HG03457 (cell line): ENCODE measurements at regions not wholly inside any gene's neighbourhood (a gene's known extent, or its start where the extent isn't known, plus 50 kb on each side); places are given as distances from the start of the nearest gene placed in this dataset.
"Not testable (repeated sequence)": the region's sequence is repeated elsewhere in the genome, so short reads cannot be mapped to it uniquely, and the experiment has no call there.

Experiments
- ATAC-seq: cut with Tn5 transposase; IDR thresholded peaks from one replicate; pipeline ENCODE4 v1.9.1; 2021; ENCODE audit warnings: moderate number of reproducible peaks; ENCODE audit not compliant: unreplicated experiment

DNA sequence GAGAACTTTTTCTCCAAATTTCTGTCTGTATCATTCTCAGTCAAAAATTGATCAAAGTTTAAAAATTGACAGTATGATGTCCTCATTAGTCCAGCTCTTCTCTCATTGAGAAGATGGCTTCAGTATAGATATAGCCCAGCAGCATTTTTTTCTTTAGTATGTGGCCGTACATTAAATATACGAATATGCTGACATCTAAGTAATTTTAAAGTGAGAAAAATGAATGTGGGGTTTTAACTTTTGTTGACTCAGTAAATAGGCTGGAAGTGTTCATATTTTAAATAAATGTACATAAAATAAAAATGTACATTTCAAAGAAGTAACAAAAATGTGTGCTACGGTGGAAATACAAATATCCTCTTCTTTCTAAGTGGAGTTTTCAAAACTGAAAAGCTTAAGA is 123.5 kb upstream of the PKN2 start:
- ATAC-seq = no peak

DNA sequence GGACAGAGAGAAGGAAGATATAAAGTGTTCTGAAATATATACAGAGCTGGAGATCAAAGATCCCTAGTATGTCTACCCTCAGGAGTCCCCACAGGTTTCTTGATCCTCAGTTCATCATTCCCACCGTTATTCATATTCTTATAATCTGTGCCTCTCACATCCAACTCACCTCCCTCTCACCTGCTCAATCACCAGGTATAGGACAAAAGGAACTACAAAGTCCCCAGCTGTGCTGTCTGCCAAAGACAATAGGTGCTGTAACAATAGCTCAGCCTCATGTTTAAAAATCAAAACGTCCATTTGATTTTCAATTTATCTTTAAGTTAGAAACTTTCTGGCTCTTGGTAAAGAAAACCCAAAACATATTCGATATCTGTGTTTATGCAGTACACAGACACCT is 121.1 kb upstream of the PKN2 start:
- ATAC-seq = no peak

DNA sequence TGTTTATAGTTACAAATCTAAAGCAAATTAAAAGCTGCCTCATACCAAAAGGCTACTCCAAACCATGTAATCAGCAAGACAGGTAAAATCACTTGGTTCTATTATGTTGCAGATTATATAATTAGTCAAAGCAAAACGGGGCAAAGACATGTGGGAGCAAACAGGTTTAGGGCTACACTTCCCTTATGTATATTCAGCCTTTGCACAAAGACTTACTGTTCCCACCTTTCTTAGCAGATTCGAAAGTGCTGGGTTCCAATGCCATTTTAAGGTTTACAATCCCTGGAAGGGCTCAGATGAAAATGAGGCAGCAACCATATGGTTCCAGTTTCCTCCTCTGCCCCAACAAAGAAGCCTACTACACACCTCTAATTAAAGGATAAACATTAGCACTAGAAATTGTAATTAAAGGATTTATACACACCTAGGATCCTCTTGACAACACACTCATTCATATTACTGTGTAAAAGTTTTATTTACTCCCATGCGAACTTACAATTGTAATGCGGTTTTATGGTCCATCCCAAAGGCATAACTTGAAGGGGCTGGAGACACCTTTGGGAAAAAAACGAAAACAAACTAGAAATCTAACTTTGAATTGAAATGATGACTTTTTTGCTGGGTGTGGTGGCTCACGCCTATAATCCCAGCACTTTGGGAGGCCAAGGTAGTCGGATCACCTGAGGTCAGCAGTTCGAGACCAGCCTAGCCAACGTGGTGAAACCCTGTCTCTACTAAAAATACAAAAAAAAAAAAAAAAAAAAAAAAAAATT is 117.3 kb upstream of the PKN2 start:
- ATAC-seq = no peak

DNA sequence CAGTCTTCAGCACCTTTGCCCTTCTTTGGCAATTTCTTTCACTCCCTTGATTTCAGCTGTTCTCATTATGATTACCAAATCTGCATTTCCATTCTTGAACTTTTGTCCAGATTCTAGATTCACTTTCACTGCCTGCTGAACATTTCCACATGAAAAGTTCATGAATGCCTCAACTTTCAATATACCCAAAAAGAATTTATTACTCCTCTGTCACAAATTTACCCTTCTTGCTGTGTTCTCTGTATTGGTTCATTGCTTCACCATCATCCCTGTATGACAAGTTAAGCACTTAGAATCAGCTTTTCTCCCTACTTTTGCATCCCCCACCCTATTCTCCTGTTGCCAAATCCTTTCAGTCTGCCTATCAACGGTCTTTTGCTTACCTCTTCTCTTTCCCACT is 112.6 kb upstream of the PKN2 start:
- no peak for ATAC-seq

DNA sequence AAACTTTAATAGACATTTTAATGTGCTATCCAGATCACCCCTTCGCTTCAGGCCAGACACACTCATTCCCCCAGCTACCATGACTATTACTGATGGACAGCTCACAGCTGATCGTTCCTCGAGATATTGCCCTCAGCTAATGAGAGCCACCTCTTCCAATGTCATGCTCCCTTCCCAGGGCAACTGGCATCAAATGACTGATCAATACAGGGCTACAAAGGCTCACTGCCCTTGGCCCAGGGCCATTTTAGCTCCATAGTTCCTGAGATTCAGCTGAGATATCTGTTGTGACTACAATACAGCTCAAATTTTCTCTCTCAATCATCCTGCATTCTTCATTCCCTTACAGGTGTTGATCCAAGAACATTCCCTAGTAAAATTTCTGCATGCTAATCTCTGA is 104.5 kb upstream of the PKN2 start:
- no peak for ATAC-seq

DNA sequence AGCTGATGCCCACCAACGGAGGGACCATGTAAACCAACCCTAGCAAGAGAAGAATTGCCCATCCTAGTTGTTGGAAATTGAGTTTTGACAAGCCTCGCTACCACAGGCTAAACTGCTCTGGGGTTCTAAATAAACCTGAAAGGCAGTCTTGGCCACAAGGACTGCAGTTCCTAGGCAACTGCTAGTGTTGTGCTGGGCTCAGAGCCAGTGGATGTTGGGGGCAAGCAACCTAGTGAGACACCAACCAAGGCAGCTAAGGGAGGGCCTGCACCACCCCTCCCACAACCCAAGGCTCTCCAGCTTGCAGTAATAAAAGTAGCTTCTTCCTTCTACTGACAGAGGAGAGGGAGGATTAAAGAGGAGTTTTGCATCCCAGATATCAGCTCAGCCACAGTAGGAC is 102.4 kb upstream of the PKN2 start:
- ATAC-seq = no peak

DNA sequence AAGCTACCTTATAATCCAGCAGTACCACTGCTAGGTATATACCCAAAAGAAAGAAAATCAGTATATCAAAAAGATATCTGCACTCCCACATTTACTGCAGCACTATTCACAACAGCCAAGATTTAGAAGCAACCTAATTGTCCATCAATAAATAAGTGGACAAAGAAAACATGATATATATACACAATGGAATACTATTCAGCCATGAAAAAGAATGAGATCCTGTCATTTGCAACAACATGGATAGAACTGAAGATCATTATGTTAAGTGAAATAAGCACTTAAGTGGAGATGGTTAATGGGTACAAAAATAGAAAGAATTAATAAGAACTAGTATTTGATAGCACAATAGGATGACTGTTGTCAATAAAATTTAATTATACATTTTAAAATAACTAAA is 90.7 kb upstream of the PKN2 start:
- ATAC-seq = no peak

DNA sequence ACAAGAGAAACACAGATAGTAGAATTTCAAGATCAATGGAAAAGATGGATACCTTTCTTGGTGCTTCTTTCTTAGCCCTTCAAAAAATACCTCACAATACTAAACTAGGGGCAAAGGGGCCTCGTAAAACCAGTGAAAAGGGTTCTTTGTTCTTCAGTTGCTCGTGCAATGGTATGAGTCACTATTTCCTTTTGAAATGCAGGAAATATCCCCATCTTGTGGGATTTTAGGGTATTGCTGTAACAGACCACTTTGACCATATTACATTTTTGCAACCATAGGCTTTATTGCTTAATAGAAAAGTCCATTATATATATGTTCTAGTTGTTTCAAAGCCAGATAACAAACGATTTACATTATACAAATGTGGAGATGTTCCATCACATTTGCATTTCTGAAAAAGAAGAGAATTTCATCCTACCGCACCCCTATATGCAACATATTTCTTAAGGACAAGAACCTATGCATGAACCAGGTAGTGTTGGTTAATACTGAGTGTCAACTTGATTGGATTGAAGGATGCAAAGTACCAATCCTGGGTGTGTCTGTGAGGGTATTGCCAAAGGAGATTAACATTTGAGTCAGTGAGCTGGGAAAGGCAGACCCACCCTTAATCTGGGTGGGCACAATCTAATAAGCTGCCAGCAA is 88.6 kb upstream of the PKN2 start:
- no peak for ATAC-seq

DNA sequence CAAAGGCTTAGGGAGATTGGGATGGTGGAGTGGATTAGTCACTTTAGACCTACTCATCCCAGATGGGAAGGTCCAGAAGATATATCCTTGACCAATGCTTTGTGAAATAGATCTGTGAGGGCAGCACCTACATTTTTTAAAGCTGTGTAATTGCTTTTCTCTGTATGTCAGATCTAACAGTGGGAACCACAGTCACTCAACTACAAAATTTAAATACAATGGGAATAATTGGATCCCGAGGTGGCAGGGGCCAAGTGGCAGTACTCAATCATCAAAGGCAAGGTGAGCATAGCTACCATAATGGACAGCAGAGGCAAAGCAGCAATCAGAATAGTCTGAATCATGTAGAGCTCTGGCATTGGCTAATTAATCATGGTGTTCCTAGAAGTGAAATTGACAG is 86.1 kb upstream of the PKN2 start:
- not testable (repeated sequence) for ATAC-seq

DNA sequence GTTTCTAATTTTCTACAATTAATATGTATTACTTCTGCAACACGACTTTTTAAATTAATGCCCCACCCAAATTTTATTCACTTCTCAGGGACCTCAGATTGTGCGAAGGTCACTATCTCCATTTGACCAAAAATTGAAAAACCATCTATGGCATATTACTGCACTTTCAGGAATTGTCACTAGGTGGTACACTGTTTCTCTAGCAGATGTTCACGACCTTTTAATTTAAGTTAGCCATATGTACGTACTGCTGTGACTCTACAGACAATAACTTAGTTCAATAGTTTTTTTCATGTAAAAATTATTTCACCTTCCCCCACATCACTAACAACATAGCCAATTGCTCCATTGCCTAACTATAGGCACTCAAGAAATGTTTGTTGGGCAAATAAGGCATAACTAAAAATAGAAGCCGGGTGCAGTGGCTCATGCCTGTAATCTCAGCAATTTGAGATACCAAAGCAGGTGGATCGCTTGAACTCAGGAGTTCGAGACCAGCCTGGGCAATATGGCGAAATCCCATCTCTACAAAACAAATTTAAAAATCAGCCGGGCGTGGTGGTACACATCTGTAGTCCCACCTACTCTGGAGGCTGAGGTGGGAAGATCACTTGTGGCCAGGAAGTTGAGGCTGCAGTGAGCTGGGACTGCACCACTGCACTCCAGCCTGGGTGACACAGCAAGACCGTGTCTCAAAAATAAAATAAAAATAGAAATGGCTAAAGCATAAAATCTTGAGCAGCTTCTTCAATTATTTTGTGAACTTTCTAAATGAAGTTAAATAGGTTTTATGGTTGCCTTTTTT is 75.7 kb upstream of the PKN2 start:
- no peak for ATAC-seq

DNA sequence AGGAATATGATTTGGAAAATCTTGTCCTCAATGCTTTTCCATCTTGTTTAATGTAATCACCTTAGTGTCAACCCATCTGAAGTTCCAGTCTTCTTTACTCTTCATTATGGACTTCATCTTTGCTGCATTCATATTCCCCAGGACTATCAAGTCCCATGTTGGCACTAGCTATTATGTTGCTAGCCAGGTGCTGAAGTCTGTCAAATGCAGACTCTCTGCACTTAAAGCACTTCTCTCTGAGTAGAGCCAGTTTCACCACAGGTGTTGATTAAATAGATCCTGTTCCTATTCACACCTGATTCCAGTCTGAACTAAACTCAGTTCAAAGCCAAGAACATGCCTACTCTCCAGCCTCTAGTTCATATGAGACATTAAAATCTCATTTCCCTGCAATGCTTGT is 75.0 kb upstream of the PKN2 start:
- ATAC-seq = no peak

DNA sequence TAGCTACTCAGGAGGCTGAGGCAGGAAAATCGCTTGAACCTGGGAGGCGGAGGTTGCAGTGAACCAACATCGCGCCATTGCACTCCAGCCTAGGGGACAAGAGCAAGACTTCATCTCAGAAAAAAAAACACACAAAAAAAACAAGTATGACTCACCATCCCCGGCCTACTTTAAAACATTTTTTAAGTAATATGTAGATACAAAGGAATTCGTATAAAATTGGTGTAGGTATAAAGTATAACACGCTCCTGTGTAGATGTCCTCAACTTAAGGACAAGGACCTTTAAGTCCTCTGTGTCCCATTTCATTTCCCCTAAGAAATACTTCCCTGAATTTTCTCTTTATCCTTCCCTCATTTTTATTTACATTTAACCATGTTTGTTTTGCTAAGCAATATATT is 73.4 kb upstream of the PKN2 start:
- ATAC-seq = no peak

DNA sequence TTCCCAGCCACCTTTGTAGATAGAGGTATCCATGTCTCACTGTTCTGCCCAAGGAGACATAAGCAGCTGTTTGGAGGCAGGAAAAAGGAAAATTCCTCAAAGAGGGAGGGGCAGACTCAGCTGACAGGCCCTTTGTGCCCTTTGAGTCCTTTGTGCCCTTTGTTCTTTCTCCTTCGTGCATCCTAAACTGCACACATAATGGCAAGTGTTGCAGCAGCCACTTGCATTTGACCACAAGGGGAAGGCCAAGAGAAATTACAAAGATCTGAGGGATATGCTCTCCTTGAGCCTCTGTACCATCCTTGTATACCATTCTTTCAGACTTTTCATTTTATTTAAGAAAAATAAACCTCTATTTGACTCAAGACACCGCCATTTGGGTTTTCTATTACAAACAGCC is 71.8 kb upstream of the PKN2 start:
- no peak for ATAC-seq

DNA sequence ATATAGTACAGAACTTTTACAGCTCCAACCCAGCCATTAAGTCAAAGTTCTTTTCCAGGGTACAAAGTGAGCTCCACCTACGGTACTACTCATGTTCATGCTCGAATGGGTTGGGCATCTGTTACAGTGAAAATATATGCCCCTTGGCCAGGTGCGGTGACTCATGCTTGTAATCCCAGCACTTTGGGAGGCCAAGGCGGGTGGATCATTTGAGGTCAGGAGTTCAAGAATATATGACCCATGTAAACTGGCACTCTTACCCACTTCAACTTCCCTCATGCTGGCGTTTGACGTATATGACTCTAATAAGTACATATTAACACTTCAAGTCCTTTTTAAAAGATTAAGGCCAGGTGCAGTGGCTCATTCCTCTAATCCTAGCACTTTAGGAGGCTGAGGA is 71.3 kb upstream of the PKN2 start:
- no peak for ATAC-seq

DNA sequence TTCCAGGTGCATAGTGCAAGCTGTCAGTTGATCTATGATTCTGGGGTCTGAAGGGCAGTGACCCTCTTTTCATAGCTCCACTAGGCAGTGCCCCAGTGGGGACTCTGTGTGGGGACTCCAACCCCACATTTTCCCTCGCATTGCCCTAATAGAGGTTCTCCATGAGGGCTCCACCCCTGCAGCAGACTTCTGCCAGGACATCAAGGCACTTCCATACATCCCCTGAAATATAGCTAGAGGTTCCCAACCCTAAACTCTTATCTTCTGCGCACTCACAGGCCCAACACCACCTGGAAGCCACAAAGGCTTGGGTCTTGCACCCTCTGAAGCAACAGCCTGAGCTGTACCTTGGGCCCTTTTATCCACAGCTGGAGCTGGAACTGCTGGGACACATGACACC is 65.7 kb upstream of the PKN2 start:
- ATAC-seq = no peak

DNA sequence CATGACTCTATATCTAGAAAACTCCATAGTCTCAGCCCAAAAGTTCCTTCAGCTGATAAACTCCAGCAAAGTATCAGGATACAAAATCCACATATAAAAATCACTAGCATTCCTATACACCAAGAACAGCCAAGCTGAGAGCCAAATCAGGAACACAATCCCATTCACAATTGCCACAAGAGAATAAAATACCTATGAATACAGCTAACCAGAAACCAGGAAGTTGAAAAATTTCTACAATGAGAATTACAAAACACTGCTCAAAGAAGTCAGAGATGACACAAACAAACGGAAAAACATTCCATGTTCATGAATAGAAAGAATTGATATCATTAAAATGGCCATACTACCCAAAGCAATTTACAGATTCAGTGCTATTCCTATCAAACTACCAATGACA is 61.0 kb upstream of the PKN2 start:
- ATAC-seq = not testable (repeated sequence)
